ENCODE measurements at regions not wholly inside any gene's neighbourhood (a gene's known extent, or its start where the extent isn't known, plus 50 kb on each side); places are given as distances from the start of the nearest gene placed in this dataset.

DNA sequence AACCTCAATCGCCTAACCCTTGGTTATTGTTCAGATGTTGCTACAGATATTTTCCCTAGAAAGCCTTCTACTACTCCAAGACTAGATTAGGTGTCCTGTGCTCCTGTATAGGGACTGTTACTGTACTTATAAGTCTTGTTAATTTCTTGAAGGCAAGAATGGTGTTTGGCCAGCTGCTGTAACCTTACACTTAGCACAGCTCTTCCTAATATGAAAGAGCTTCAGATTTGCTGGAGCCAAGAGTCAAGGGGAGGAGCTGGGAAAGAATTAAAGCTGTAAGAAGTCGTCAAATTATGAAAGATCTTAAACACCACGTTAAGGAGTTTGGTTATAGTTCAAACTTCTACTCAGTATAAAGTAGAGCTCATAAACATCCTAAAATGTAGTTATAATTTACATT, 245.9 kb upstream of the TLL1 start:
- H3K4me3 ChIP-seq (ENCODE audit: low read depth, low read length): no peak overlapping the region
- no peak for TF ChIP-seq CTCF (conservative IDR thresholded peaks at IDR 0.05; ENCODE audit: low read depth, low read length)
- DNase-seq (ENCODE audit: low read depth): no peak

GRCh38 chr4:165627548-165627947, 245.5 kb upstream of the TLL1 start:
- H3K4me3 ChIP-seq (ENCODE audit: low read depth, low read length): no peak overlapping the region
- DNase-seq (ENCODE audit: low read depth): no peak
- TF ChIP-seq CTCF (conservative IDR thresholded peaks at IDR 0.05; ENCODE audit: low read depth, low read length): no peak

- TF ChIP-seq CTCF (conservative IDR thresholded peaks at IDR 0.05; ENCODE audit: low read depth, low read length): no peak
- DNase-seq (ENCODE audit: low read depth): no peak
These were observed 244.5 kb upstream of the TLL1 start for GRCh38 chr4:165628572-165628971.

GRCh38 chr4:165630671-165631070, 242.4 kb upstream of the TLL1 start:
- no peak for TF ChIP-seq CTCF (conservative IDR thresholded peaks at IDR 0.05; ENCODE audit: low read depth, low read length)
- no peak overlapping the region for H3K4me3 ChIP-seq (ENCODE audit: low read depth, low read length)
- DNase-seq (ENCODE audit: low read depth): no peak

More at GRCh38 chr4:165628572-165628971, 244.5 kb upstream of the TLL1 start:
- H3K4me3 ChIP-seq (ENCODE audit: low read depth, low read length): no peak overlapping the region

- H3K4me3 ChIP-seq (ENCODE audit: low read depth, low read length): no peak overlapping the region
- TF ChIP-seq CTCF (conservative IDR thresholded peaks at IDR 0.05; ENCODE audit: low read depth, low read length): no peak
- DNase-seq (ENCODE audit: low read depth): no peak
These were observed 241.7 kb upstream of the TLL1 start for GRCh38 chr4:165631208-165631894.

DNA sequence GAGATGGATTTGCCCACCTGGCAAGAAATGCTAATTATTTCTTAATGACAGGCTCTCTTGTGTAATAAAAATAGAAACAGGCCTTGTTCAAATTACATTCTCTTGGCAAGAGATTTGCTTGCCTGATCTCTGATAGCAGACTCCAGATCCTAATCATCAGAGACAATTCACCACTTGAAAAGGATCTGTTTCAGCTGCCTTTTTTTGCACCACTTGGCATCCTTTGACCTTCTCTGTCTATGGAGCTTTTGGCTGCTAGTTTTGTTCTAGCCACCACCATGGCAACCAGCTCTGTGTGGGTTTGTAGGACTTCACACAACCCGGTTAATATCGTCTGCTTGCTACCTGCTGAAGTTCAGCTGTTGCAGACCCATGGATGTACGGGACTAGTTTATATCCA, 241.1 kb upstream of the TLL1 start:
- DNase-seq (ENCODE audit: low read depth): no peak
- TF ChIP-seq CTCF (conservative IDR thresholded peaks at IDR 0.05; ENCODE audit: low read depth, low read length): no peak
- no peak overlapping the region for H3K4me3 ChIP-seq (ENCODE audit: low read depth, low read length)

DNA sequence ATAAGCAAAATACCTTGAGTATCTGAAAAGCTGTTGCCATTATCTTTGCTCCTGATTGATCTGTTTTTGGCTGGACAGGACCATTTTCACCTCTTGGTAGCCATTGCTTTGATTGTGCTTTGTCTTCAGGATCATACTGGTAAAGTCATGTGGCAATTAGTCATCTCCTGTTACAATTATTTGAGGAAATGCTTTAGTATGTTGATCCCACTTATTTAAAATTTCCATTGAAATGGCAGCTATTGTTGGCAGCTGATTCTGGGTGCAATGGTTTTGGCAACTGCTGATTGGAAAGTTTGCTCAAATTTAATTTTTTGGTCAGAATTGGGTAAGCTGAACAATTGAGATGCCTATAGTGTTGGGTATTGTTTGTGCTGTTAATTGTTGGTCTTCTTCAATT, 238.3 kb upstream of the TLL1 start:
- TF ChIP-seq CTCF (conservative IDR thresholded peaks at IDR 0.05; ENCODE audit: low read depth, low read length): no peak
- DNase-seq (ENCODE audit: low read depth): no peak
- no peak overlapping the region for H3K4me3 ChIP-seq (ENCODE audit: low read depth, low read length)
